H1 (cell line): ENCODE measurements at regions not wholly inside any gene's neighbourhood (a gene's known extent, or its start where the extent isn't known, plus 50 kb on each side); places are given as distances from the start of the nearest gene placed in this dataset.

Experiments used
- CTCF ChIP-seq, 3 experiments: IDR thresholded peaks; 1 replicate in 2 of 3; 2 replicates in 1 of 3; pipeline versions ENCODE4 v1.5.1 to v1.6.1; 2011; ENCODE audit warnings: low read length in 3 of 3, mild to moderate bottlenecking in 3 of 3, inconsistent platforms in 2 of 3, low read depth in 1 of 3, moderate library complexity in 1 of 3; ENCODE audit not compliant: insufficient read depth in 1 of 3; ENCODE audit errors: control extremely low read depth in 1 of 3
- KDM5A ChIP-seq: fragments of 200-600 bp; IDR thresholded peaks from 2 replicates; pipeline ENCODE4 v1.7.1; 2012; ENCODE audit warnings: mild to moderate bottlenecking, low read length, inconsistent platforms, mixed read lengths
- POLR2A ChIP-seq, 2 experiments: IDR thresholded peaks; 1 replicate in 1 of 2; 2 replicates in 1 of 2; pipeline ENCODE4 v1.6.1; 2011; ENCODE audit warnings: low read depth in 2 of 2, low read length in 2 of 2, mild to moderate bottlenecking in 2 of 2; ENCODE audit errors: control extremely low read depth in 1 of 2
- RBBP5 ChIP-seq: IDR thresholded peaks from 2 replicates; pipeline ENCODE4 v1.7.1; 2012; ENCODE audit warnings: low read depth, mild to moderate bottlenecking, inconsistent platforms, low read length, moderate library complexity, borderline replicate concordance

DNA sequence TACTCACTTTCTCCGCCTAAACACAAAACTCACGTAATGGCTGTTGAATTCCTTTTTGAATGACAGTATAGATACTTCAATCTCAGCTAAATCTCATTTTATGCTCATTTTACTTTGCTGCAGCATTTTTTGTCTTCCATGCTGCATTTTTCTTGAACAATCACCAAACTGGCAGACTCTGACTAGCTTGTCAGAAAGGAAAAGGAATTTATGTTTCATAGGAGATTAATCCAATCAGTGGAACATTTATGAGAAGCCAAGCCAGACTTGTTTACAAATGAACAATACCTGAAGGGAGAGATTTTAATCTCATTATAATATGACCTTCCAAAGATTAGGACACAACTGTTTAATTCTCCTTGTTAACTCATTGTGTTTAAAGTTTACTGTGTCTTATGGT, 1044.3 kb downstream of the DIAPH3 start:
- TF ChIP-seq RBBP5 (no peak), CTCF (IDR thresholded peaks at IDR 0.05; ENCODE audit: control extremely low read depth in 1 of 3, insufficient read depth in 1 of 3, low read depth in 1 of 3, low read length in 3 of 3) (no peak), POLR2A (IDR thresholded peaks at IDR 0.05; ENCODE audit: control extremely low read depth in 1 of 2, low read depth in 2 of 2, low read length in 2 of 2) (no peak), KDM5A (no peak)
